HL-60 (cell line): ENCODE measurements at regions not wholly inside any gene's neighbourhood (a gene's known extent, or its start where the extent isn't known, plus 50 kb on each side); places are given as distances from the start of the nearest gene placed in this dataset.

Source experiments
- DNase-seq, 2 experiments: peaks; one replicate each; pipeline ENCODE4 v3.0.0-alpha.2; 2010 to 2020; ENCODE audit warnings: low read depth in 1 of 2, low spot score in 1 of 2
- H3K27ac ChIP-seq: fragments of 250-450 bp; sonication (Bioruptor Pico); replicated peaks from 2 replicates; pipeline ENCODE4 v1.5.1; 2020; ENCODE audit warnings: mild to moderate bottlenecking, moderate library complexity
- H3K27me3 ChIP-seq: fragments of 250-450 bp; sonication (Bioruptor Pico); 2 replicates; pipeline ENCODE4 v1.5.1; 2021; ENCODE audit warnings: mild to moderate bottlenecking, moderate library complexity; ENCODE audit not compliant: insufficient read depth, poor library complexity, severe bottlenecking
- H3K4me3 ChIP-seq: replicated peaks from 2 replicates; pipeline ENCODE4 v1.5.1; 2011; ENCODE audit warnings: mild to moderate bottlenecking, control low read depth, low read length; ENCODE audit not compliant: insufficient read depth
- GABPA ChIP-seq: IDR thresholded peaks from 2 replicates; pipeline ENCODE4 v1.6.1; 2012; ENCODE audit warnings: low read depth
- POLR2AphosphoS5 ChIP-seq: IDR thresholded peaks from 2 replicates; pipeline ENCODE4 v1.6.1; 2012; ENCODE audit warnings: low read depth
- SPI1 ChIP-seq: IDR thresholded peaks from 2 replicates; pipeline ENCODE4 v1.6.1; 2012; ENCODE audit warnings: low read depth, mild to moderate bottlenecking, borderline replicate concordance
- TF ChIP-seq, protein P1 (sequence below): IDR thresholded peaks from 2 replicates; pipeline ENCODE4 v1.6.1; 2012; ENCODE audit warnings: low read depth; ENCODE audit not compliant: insufficient replicate concordance
- TF ChIP-seq, protein P2 (sequence below): IDR thresholded peaks from one replicate; pipeline ENCODE4 v1.5.1; 2011; ENCODE audit warnings: low read length, control low read depth, inconsistent platforms; ENCODE audit not compliant: insufficient read depth

DNA sequence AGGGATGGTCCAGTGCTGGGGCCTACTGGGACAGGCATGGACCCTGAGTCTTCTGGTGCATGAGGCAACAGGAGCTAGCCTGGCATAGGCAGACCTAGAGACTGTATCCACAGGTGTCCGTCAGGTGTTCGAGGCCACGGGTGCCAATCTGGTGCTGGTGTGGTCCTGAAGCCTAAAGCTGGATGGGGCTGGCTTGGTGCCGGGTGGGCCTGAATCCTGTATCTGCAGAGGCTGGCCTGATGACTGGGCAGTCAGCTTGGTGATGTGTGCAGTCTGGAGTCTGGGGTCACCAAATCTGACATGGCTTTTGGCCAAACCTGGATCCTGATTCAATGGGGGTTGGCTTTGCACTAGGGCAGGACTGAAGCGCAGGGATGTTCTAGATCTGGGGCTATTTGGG, 269.8 kb upstream of the GRIA3 start:
- Histone ChIP-seq H3K27me3 (no peaks in the 10 kb centered on the region), H3K4me3 (no peak overlapping the region), H3K27ac (no peak overlapping the region)
- DNase-seq: no peak
- TF ChIP-seq POLR2AphosphoS5 (no peak), GABPA (no peak), SPI1 (no peak)
- TF ChIP-seq, protein P1, sequence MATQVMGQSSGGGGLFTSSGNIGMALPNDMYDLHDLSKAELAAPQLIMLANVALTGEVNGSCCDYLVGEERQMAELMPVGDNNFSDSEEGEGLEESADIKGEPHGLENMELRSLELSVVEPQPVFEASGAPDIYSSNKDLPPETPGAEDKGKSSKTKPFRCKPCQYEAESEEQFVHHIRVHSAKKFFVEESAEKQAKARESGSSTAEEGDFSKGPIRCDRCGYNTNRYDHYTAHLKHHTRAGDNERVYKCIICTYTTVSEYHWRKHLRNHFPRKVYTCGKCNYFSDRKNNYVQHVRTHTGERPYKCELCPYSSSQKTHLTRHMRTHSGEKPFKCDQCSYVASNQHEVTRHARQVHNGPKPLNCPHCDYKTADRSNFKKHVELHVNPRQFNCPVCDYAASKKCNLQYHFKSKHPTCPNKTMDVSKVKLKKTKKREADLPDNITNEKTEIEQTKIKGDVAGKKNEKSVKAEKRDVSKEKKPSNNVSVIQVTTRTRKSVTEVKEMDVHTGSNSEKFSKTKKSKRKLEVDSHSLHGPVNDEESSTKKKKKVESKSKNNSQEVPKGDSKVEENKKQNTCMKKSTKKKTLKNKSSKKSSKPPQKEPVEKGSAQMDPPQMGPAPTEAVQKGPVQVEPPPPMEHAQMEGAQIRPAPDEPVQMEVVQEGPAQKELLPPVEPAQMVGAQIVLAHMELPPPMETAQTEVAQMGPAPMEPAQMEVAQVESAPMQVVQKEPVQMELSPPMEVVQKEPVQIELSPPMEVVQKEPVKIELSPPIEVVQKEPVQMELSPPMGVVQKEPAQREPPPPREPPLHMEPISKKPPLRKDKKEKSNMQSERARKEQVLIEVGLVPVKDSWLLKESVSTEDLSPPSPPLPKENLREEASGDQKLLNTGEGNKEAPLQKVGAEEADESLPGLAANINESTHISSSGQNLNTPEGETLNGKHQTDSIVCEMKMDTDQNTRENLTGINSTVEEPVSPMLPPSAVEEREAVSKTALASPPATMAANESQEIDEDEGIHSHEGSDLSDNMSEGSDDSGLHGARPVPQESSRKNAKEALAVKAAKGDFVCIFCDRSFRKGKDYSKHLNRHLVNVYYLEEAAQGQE: no peak
- TF ChIP-seq, protein P2, sequence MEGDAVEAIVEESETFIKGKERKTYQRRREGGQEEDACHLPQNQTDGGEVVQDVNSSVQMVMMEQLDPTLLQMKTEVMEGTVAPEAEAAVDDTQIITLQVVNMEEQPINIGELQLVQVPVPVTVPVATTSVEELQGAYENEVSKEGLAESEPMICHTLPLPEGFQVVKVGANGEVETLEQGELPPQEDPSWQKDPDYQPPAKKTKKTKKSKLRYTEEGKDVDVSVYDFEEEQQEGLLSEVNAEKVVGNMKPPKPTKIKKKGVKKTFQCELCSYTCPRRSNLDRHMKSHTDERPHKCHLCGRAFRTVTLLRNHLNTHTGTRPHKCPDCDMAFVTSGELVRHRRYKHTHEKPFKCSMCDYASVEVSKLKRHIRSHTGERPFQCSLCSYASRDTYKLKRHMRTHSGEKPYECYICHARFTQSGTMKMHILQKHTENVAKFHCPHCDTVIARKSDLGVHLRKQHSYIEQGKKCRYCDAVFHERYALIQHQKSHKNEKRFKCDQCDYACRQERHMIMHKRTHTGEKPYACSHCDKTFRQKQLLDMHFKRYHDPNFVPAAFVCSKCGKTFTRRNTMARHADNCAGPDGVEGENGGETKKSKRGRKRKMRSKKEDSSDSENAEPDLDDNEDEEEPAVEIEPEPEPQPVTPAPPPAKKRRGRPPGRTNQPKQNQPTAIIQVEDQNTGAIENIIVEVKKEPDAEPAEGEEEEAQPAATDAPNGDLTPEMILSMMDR: no peak

DNA sequence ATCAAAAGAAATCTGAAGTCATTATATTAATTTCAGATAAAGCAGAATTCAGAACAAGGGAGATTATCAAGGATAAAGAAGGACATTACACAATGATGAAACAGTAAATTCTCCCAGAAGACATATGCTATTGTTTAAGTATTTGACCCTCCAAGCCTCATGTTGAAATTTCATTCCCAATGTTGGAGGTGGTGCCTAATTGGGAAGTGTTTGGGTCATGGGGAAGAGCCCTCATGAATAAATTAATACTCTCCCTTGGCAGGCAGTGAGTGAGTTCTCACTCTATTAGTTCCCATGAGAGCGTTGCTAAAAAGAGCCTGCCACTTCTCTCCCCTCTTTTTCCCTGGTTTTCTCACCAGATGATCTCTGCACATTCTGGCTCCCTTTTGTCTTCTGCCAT, 249.9 kb upstream of the GRIA3 start:
- Histone ChIP-seq H3K27me3 (no peaks in the 10 kb centered on the region), H3K27ac (no peak overlapping the region), H3K4me3 (no peak overlapping the region)
- TF ChIP-seq SPI1 (no peak), POLR2AphosphoS5 (no peak)
- TF ChIP-seq, protein P2: no peak
- DNase-seq: no peak

GRCh38 chrX:122940199-122940598, 243.9 kb upstream of the GRIA3 start:
- H3K4me3 ChIP-seq: no peak overlapping the region
- no peak for DNase-seq
- no peaks in the 10 kb centered on the region for H3K27me3 ChIP-seq
- TF ChIP-seq POLR2AphosphoS5 (no peak), GABPA (no peak), SPI1 (no peak)
- TF ChIP-seq, protein P2: no peak
- TF ChIP-seq, protein P1: no peak
- H3K27ac ChIP-seq: no peak overlapping the region

- TF ChIP-seq, protein P1: no peak
- TF ChIP-seq POLR2AphosphoS5: no peak
- TF ChIP-seq, protein P2: no peak
- Histone ChIP-seq H3K4me3 (no peak overlapping the region), H3K27ac (no peak overlapping the region), H3K27me3 (no peaks in the 10 kb centered on the region)
- DNase-seq: no peak
Observed at GRCh38 chrX:122941806-122942205, 242.3 kb upstream of the GRIA3 start.
